ENCODE measurements at regions not wholly inside any gene's neighbourhood (a gene's known extent, or its start where the extent isn't known, plus 50 kb on each side); places are given as distances from the start of the nearest gene placed in this dataset.

DNA sequence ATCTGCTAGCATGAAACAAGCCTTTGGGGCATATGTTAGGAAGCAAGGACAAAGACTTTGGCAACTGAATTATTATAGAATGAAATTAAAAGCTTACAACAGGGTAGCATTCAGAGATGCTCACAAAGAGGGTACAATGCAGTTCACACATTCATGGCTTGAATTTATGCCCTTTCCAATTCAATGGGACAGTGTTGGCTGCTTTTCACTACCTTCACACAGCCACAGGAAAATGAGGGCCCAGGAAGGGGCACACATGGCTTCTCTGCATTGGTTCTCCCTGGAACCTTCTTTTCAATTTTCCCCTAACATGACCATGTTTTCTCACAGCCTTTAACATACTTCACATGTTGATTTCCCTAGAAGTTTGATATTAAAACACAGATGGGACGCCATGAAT, 978.1 kb downstream of the TMEM182 start:
- TF ChIP-seq, protein P1, sequence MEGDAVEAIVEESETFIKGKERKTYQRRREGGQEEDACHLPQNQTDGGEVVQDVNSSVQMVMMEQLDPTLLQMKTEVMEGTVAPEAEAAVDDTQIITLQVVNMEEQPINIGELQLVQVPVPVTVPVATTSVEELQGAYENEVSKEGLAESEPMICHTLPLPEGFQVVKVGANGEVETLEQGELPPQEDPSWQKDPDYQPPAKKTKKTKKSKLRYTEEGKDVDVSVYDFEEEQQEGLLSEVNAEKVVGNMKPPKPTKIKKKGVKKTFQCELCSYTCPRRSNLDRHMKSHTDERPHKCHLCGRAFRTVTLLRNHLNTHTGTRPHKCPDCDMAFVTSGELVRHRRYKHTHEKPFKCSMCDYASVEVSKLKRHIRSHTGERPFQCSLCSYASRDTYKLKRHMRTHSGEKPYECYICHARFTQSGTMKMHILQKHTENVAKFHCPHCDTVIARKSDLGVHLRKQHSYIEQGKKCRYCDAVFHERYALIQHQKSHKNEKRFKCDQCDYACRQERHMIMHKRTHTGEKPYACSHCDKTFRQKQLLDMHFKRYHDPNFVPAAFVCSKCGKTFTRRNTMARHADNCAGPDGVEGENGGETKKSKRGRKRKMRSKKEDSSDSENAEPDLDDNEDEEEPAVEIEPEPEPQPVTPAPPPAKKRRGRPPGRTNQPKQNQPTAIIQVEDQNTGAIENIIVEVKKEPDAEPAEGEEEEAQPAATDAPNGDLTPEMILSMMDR (IDR thresholded peaks at IDR 0.05) = no peak
- TF ChIP-seq POLR2A (IDR thresholded peaks at IDR 0.05) = no peak

Measured in uterus (tissue), 2 donors.